ENCODE measurements at regions not wholly inside any gene's neighbourhood (a gene's known extent, or its start where the extent isn't known, plus 50 kb on each side); places are given as distances from the start of the nearest gene placed in this dataset.

GRCh38 chr5:92081958-92082712 lies 699.0 kb upstream of the ARRDC3 start:
- TF ChIP-seq, protein P1, sequence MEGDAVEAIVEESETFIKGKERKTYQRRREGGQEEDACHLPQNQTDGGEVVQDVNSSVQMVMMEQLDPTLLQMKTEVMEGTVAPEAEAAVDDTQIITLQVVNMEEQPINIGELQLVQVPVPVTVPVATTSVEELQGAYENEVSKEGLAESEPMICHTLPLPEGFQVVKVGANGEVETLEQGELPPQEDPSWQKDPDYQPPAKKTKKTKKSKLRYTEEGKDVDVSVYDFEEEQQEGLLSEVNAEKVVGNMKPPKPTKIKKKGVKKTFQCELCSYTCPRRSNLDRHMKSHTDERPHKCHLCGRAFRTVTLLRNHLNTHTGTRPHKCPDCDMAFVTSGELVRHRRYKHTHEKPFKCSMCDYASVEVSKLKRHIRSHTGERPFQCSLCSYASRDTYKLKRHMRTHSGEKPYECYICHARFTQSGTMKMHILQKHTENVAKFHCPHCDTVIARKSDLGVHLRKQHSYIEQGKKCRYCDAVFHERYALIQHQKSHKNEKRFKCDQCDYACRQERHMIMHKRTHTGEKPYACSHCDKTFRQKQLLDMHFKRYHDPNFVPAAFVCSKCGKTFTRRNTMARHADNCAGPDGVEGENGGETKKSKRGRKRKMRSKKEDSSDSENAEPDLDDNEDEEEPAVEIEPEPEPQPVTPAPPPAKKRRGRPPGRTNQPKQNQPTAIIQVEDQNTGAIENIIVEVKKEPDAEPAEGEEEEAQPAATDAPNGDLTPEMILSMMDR (IDR thresholded peaks at IDR 0.05; ENCODE audit: low read depth, low read length, missing control alignments) = no peak
- in situ Hi-C loops (cut with HindIII; ENCODE audit: low sequenced_read_pairs) = no loop called here
- no peak for DNase-seq (ENCODE audit: low read depth)

DNA sequence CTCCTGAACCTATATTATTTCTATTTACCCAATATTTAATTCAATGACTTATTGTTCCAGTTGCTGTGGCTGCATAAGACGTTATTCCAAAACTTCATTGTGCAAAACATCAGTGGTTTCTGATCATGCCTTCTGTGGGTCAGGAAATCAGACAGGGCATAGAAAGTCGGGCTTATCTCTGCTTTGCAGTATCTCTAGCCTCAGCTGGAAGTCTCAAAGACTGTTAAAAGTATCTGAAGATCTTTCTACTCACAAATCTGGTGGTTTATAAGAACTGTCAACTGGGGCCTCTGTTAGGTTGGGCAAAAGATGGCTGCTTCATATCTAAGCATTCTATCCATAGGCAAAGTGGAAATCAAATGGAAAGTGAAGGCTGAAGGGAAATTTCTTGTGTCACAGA lies 687.7 kb upstream of the ARRDC3 start:
- H3K4me3 ChIP-seq (ENCODE audit: low read depth, low read length) = no peak overlapping the region
- in situ Hi-C loops (cut with HindIII; ENCODE audit: low sequenced_read_pairs) = no loop called here
- DNase-seq (ENCODE audit: low read depth) = no peak
- TF ChIP-seq, protein P1 (IDR thresholded peaks at IDR 0.05; ENCODE audit: low read depth, low read length, missing control alignments) = no peak

More at GRCh38 chr5:92081958-92082712, 699.0 kb upstream of the ARRDC3 start:
- H3K4me3 ChIP-seq (ENCODE audit: low read depth, low read length) = no peak overlapping the region

DNA sequence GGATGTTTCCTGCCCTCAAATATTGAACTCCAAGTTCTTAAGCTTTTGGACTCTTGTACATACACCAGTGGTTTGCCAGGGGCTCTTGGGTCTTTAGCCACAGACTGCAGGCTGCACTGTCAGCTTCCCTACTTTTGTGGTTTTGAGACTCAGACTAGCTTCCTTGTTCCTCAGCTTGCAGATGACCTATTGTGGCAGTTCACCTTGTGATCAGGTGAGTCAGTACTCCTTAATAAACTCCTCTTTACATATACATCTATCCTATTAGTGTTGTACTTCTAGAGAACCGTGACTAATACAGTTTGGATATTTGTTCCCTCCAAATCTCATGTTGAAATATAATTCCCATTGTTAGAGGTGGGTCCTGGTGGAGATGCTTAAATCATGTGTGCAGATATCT lies 681.9 kb upstream of the ARRDC3 start:
- TF ChIP-seq, protein P1 (IDR thresholded peaks at IDR 0.05; ENCODE audit: low read depth, low read length, missing control alignments) = no peak
- DNase-seq (ENCODE audit: low read depth) = no peak
- in situ Hi-C loops (cut with HindIII; ENCODE audit: low sequenced_read_pairs) = no loop called here
- H3K4me3 ChIP-seq (ENCODE audit: low read depth, low read length) = no peak overlapping the region

- in situ Hi-C loops (cut with HindIII; ENCODE audit: low sequenced_read_pairs) = no loop called here
- TF ChIP-seq, protein P1 (IDR thresholded peaks at IDR 0.05; ENCODE audit: low read depth, low read length, missing control alignments) = no peak
These were observed 668.6 kb upstream of the ARRDC3 start for GRCh38 chr5:92051741-92052140.

DNA sequence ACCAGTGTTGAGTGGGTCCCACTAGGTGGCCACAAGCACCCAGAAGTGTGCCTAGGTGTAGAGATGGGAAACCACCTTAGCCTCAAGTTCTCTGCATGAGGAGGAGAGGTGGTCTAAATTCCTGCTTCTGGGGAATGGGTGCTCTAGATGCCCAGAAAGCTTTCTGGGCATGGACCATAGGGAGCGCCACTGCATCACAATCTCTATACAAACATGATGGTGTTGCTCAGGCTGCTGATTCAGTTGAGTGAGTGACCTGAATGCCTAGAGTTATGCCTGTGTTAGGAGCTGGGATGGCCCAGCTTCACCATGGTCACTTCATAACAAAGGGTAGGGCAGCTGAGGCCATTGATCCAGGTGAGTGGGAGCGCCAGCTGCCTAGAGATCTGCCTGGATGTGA lies 667.9 kb upstream of the ARRDC3 start:
- TF ChIP-seq, protein P1 (IDR thresholded peaks at IDR 0.05; ENCODE audit: low read depth, low read length, missing control alignments) = no peak
- no peak for DNase-seq (ENCODE audit: low read depth)
- H3K4me3 ChIP-seq (ENCODE audit: low read depth, low read length) = no peak overlapping the region
- in situ Hi-C loops (cut with HindIII; ENCODE audit: low sequenced_read_pairs) = no loop called here

More at GRCh38 chr5:92051741-92052140, 668.6 kb upstream of the ARRDC3 start:
- no peak for DNase-seq (ENCODE audit: low read depth)
- H3K4me3 ChIP-seq (ENCODE audit: low read depth, low read length) = no peak overlapping the region

GRCh38 chr5:92041911-92042660 lies 659.0 kb upstream of the ARRDC3 start:
- DNase-seq (ENCODE audit: low read depth) = no peak
- in situ Hi-C loops (cut with HindIII; ENCODE audit: low sequenced_read_pairs) = no loop called here
- TF ChIP-seq, protein P1 (IDR thresholded peaks at IDR 0.05; ENCODE audit: low read depth, low read length, missing control alignments) = no peak
- H3K4me3 ChIP-seq (ENCODE audit: low read depth, low read length) = no peak overlapping the region

All from astrocyte of the cerebellum (primary cell).